GM10248 (cell line): ENCODE measurements at regions not wholly inside any gene's neighbourhood (a gene's known extent, or its start where the extent isn't known, plus 50 kb on each side); places are given as distances from the start of the nearest gene placed in this dataset.
"Not testable (repeated sequence)": the region's sequence is repeated elsewhere in the genome, so short reads cannot be mapped to it uniquely, and the experiment has no call there.

ENCODE experiments used
- CTCF ChIA-PET: fragments of 300-600 bp; sonication (Branson Sonifier 250); formaldehyde crosslinking; extraction: SDS; loops from one replicate; lab custom pipeline; 2021; ENCODE audit warnings: antibody characterized with exemption; lab: Yijun Ruan, JAX
- POLR2A ChIA-PET: fragments of 350-650 bp; sonication (Branson Sonifier 250); formaldehyde crosslinking; extraction: SDS; loops from one replicate; lab custom pipeline; 2020; ENCODE audit warnings: antibody characterized with exemption; lab: Yijun Ruan, JAX
- DNase-seq: peaks from one replicate; pipeline ENCODE4 v3.0.0; 2012; ENCODE audit errors: extremely low spot score
- TF ChIP-seq, protein P1 (sequence below): IDR thresholded peaks from 2 replicates; pipeline ENCODE4 v1.5.1; 2012; ENCODE audit warnings: mild to moderate bottlenecking, low read depth; ENCODE audit errors: extremely low read depth, missing control alignments, control extremely low read depth

DNA sequence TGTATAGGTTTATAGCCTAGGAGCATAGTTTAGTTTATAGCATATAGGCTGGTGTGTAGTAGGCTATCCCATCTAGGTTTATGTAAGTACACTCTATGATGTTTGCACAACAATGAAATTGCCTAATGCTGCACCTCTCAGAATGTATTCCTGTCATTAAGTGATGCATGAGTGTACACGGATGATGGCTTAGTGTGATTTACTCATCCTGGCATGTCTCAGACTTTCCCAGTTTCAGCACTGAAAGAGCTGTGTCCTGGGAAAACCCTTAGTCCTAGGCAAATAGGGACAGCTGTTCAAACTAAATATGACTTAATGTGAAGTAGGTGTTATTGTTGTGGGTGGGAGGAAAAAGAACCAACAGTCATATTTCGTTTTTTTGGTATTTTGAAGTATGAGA is 264.9 kb upstream of the MAGEB18 start:
- TF ChIP-seq, protein P1, sequence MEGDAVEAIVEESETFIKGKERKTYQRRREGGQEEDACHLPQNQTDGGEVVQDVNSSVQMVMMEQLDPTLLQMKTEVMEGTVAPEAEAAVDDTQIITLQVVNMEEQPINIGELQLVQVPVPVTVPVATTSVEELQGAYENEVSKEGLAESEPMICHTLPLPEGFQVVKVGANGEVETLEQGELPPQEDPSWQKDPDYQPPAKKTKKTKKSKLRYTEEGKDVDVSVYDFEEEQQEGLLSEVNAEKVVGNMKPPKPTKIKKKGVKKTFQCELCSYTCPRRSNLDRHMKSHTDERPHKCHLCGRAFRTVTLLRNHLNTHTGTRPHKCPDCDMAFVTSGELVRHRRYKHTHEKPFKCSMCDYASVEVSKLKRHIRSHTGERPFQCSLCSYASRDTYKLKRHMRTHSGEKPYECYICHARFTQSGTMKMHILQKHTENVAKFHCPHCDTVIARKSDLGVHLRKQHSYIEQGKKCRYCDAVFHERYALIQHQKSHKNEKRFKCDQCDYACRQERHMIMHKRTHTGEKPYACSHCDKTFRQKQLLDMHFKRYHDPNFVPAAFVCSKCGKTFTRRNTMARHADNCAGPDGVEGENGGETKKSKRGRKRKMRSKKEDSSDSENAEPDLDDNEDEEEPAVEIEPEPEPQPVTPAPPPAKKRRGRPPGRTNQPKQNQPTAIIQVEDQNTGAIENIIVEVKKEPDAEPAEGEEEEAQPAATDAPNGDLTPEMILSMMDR, result no peak
- CTCF ChIA-PET, result no interaction called here
- DNase-seq, result no peak
- POLR2A ChIA-PET, result no interaction called here

DNA sequence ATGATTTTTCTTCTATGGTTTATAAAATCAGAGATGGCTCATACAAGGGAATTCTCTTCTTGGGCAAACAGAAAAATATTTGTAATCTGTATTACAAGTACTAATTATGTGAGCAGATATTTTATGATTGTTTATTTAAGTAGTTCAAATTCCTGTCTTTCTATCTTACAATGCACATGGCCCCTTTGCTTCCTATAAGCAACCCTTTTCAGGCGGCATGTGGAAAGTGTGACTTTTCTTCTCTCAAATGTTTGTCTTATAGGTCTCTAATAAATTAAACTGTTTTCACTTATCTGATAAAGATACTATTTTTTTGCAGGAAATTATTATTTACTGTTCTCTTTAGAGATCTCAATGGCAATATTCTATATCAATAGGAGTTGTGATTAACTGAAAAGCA is 259.3 kb upstream of the MAGEB18 start:
- POLR2A ChIA-PET, result no interaction called here
- CTCF ChIA-PET, result no interaction called here

DNA sequence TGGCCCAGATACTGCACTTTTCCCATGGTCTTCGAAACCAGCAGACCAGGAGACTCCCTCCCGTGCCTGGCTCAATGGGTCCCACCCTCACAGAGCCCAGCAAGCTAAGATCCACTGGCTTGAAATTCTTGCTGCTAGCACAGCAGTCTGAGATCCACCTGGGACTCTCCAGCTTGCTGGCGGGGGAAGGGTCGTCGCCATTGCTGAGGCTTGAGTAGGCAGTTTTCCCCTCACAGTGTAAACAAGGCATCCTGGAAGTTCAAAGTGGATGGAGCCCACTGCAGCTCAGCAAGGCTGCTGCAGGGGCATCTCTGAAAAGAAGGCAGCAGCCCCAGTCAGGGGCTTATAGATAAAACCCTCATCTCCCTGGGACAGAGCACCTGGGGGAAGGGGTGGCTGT is 255.6 kb upstream of the MAGEB18 start:
- DNase-seq, POLR2A ChIA-PET, CTCF ChIA-PET: not testable (repeated sequence)

More for the DNA sequence above, 259.3 kb upstream of the MAGEB18 start:
- DNase-seq, result no peak
- TF ChIP-seq, protein P1, result no peak

DNA sequence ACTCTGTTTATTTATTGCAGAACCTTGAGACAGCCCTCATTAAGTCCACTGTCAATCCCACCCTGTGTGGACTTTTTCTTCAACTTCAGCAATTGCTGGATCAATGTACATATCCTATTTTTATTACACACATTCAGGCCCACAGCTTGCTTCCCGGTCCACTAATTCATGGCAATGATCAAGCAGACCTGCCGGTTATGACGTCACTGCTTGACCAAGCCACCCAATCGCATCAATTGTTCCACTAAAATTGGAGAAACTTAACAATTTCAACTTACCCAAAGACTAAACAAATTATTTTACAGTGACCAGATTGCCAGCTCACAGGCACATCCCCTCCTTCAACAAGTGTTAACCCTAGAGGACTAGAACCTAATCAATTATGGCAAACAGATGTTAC is 240.4 kb upstream of the MAGEB18 start:
- POLR2A ChIA-PET, result no interaction called here
- no peak for DNase-seq
- TF ChIP-seq, protein P1, result no peak
- CTCF ChIA-PET, result no interaction called here

DNA sequence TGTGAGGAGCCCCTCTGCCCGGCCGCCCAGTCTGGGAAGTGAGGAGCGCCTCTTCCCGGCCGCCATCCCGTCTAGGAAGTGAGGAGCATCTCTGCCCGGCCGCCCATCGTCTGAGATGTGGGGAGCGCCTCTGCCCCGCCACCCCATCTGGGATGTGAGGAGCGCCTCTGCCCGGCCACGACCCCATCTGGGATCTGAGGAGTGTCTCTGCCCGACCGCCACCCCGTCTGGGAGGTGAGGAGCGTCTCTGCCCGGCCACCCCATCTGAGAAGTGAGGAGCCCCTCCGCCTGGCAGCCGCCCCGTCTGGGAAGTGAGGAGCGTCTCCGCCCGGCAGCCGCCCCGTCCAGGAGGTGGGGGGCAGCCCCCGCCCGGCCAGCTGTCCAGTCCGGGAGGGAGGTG is 232.4 kb upstream of the MAGEB18 start:
- POLR2A ChIA-PET, CTCF ChIA-PET, DNase-seq: not testable (repeated sequence)

DNA sequence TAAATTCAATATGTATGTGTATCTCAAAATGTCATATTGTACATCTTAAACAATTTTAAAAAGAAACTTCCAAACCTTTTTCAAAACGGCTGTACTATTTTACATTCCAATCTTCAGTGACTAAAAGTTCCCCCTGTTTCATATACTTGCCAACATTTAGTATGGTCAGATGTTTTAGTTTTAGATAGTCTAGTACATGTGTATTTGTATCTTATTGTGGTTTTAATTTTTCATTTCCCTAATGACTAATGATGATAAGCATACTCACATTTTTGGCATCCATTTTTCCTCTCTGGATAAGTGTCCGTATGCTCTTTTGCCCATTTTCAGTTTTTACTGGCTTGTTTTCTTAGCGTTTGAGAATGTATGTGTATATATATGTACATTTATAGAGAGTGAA is 212.2 kb upstream of the MAGEB18 start:
- TF ChIP-seq, protein P1, result no peak
- CTCF ChIA-PET, result no interaction called here
- POLR2A ChIA-PET, result no interaction called here
- no peak for DNase-seq

DNA sequence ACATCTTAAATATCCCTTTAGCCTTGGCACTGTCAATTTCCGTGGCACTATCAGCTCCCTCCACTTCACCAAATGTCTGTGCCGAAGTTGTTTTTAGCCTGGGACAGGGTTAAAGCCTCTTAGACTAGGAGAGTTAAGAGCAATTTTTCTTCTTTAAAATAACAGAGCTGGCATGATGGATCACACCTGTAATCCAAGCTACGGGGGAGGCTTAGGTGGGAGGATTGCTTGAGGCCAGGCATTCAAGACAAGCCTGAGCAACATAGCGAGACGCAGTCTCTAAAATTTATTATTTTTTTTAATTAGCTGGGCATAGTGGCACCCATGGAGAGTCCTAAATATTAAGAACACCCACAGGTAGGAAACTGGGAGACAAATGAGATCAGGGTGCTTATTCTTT is 209.8 kb upstream of the MAGEB18 start:
- DNase-seq, result no peak
- POLR2A ChIA-PET, result no interaction called here
- CTCF ChIA-PET, result no interaction called here
- TF ChIP-seq, protein P1, result no peak

DNA sequence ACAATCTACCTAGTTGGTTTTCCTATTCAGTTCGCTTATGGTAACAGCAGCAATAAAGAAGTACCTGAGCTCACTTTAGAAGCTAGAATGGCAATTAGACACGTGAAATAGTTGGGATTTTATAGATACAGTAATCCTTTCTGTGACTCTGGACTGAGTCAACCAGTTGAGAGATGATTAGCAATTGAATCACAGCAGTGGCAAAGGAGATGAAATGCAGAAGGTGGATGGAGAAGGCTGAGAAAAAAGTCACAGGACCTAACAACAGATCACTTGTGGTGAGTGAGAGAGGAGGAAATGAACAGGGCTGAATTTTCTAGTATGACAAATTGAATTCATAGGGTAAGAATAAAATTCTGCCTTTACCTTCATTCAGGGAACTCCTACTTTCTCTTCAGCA is 197.1 kb upstream of the MAGEB18 start:
- CTCF ChIA-PET, result no interaction called here
- TF ChIP-seq, protein P1, result no peak
- POLR2A ChIA-PET, result no interaction called here
- no peak for DNase-seq
